CD4-positive, alpha-beta T cell (primary cell): ENCODE measurements at regions not wholly inside any gene's neighbourhood (a gene's known extent, or its start where the extent isn't known, plus 50 kb on each side); places are given as distances from the start of the nearest gene placed in this dataset.

Experiments used
- ATAC-seq: fragments of 200-7000 bp; cut with Tn5 transposase; one replicate; pipeline ENCODE4 v1.10.0; 2022; ENCODE audit warnings: mild to moderate bottlenecking; ENCODE audit not compliant: poor library complexity
- CTCF ChIA-PET: fragments of 350-600 bp; sonication (Branson Sonifier 250); formaldehyde crosslinking; loops from one replicate; lab custom pipeline; 2021; ENCODE audit warnings: antibody characterized with exemption, inconsistent platforms; lab: Charles Lee
- POLR2A ChIA-PET: fragments of 350-600 bp; sonication (Branson Sonifier 250); formaldehyde crosslinking; loops from one replicate; lab custom pipeline; 2021; ENCODE audit warnings: antibody characterized with exemption, inconsistent platforms; lab: Charles Lee
- DNase-seq, 14 experiments: peaks; one replicate each; pipeline ENCODE4 v3.0.0-alpha.2; 2013 to 2020; ENCODE audit warnings: mixed read lengths in 2 of 14
- H3K27ac ChIP-seq, 2 donors: one replicate each; pipeline versions ENCODE4 v1.5.1 to v1.7.0; 2013; ENCODE audit warnings: low read length in 2 of 2, low read depth in 1 of 2, mild to moderate bottlenecking in 1 of 2
- H3K27me3 ChIP-seq, 2 experiments: 1 replicate in 1 of 2; 2 replicates in 1 of 2; pipeline versions ENCODE4 v1.6.1 to v1.7.0; 2013; ENCODE audit warnings: low read length in 2 of 2, control low read depth in 1 of 2, mild to moderate bottlenecking in 1 of 2, moderate library complexity in 1 of 2; ENCODE audit not compliant: insufficient read depth in 2 of 2, control insufficient read depth in 1 of 2
- H3K36me3 ChIP-seq: one replicate; pipeline ENCODE4 v1.6.1; 2013; ENCODE audit warnings: low read length, control low read depth; ENCODE audit not compliant: insufficient read depth
- H3K4me1 ChIP-seq: one replicate; pipeline ENCODE4 v1.6.1; 2013; ENCODE audit warnings: low read length, control low read depth; ENCODE audit not compliant: insufficient read depth
- H3K4me3 ChIP-seq: one replicate; pipeline ENCODE4 v1.5.1; 2013; ENCODE audit warnings: mild to moderate bottlenecking, low read length, moderate library complexity
- H3K9me3 ChIP-seq, 2 experiments: 1 replicate in 1 of 2; 2 replicates in 1 of 2; pipeline versions ENCODE4 v1.6.1 to v1.7.0; 2013; ENCODE audit warnings: low read length in 2 of 2, mild to moderate bottlenecking in 2 of 2, control low read depth in 1 of 2, moderate library complexity in 1 of 2; ENCODE audit not compliant: control insufficient read depth in 1 of 2, insufficient read depth in 1 of 2
- H3K27ac Mint-ChIP-seq: one replicate; pipeline ENCODE4 v1.8.0; 2020; ENCODE audit warnings: mixed read lengths
- H3K27me3 Mint-ChIP-seq: one replicate; pipeline ENCODE4 v1.8.0; 2021; ENCODE audit warnings: mixed read lengths
- H3K36me3 Mint-ChIP-seq: one replicate; pipeline ENCODE4 v1.8.0; 2021; ENCODE audit warnings: low read depth, mixed read lengths
- H3K4me1 Mint-ChIP-seq: one replicate; pipeline ENCODE4 v1.8.0; 2021; ENCODE audit warnings: low read depth, mixed read lengths
- H3K4me3 Mint-ChIP-seq: one replicate; pipeline ENCODE4 v1.8.0; 2020; ENCODE audit warnings: mild to moderate bottlenecking, mixed read lengths
- H3K9me3 Mint-ChIP-seq: one replicate; pipeline ENCODE4 v1.8.0; 2020; ENCODE audit warnings: mixed read lengths
- intact Hi-C, 2 experiments: fragments of 100-400 bp; cut with DNase I in 1 of 2; cut with micrococcal nuclease in 1 of 2; formaldehyde crosslinking; loops; one replicate each; pipeline versions ENCODE4 v1.15.1 to v1.9.0; 2023 to 2025; cut with DNase I, micrococcal nuclease
- TF ChIP-seq, protein P1 (sequence below): fragments of 200-600 bp; IDR thresholded peaks from one replicate; pipeline ENCODE4 v1.8.0; 2022; ENCODE audit warnings: antibody characterized with exemption, mild to moderate bottlenecking

DNA sequence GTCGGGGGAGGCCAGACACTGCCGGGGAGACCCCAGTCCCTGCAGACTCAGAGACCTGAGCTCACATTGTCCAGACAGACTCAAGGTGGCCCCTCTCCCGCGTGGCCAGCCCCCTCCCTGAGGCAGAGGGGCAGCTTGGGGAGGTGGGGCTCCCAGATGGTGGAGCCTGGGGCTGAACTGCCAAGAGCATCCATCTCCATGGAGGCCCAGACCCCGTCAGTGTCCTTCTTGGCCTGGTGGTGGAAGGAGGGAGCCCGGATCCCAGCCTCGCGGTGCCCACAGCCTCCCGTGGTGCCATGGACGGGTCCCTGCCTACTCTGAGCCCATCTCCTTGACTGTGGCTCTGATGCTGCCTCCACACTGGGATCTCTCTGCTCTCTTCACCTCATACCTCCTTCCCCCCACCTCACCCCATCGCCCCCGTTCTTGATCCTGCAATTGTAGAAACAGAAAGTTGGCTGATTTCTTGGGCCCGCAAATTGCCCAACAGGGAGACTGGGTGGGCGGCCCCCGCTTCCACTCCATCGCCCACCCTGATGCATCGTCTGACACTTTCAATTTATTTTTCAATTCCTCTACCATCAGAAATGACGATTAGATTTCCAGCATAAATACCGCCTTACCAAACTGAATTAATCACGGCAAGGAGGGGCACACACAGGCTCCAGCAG lies 348.9 kb downstream of the MATN1 start:
- DNase-seq (peak in 2 of 14 experiments; percentile 3 to 21), ATAC-seq (no peak)
- peaks cover 30% of the 10 kb centered on the region for H3K27me3 Mint-ChIP-seq
- Histone ChIP-seq H3K4me1 (no peaks in the 10 kb centered on the region), H3K4me3 (no peak overlapping the region), H3K36me3 (no peaks in the 10 kb centered on the region), H3K27me3 (peaks cover 2 to 5% of the 10 kb centered on the region in 2 experiments), H3K9me3 (no peaks in the 10 kb centered on the region), H3K27ac (no peak overlapping the region)
- H3K9me3 Mint-ChIP-seq, result no peaks in the 10 kb centered on the region
- intact Hi-C loops, result no loop called here
- ChIA-PET POLR2A (no interaction called here), CTCF (no interaction called here)
- no peaks in the 10 kb centered on the region for H3K4me1 Mint-ChIP-seq
- no peaks in the 10 kb centered on the region for H3K36me3 Mint-ChIP-seq
- H3K27ac Mint-ChIP-seq, result no peak overlapping the region
- no peak overlapping the region for H3K4me3 Mint-ChIP-seq
- TF ChIP-seq, protein P1, sequence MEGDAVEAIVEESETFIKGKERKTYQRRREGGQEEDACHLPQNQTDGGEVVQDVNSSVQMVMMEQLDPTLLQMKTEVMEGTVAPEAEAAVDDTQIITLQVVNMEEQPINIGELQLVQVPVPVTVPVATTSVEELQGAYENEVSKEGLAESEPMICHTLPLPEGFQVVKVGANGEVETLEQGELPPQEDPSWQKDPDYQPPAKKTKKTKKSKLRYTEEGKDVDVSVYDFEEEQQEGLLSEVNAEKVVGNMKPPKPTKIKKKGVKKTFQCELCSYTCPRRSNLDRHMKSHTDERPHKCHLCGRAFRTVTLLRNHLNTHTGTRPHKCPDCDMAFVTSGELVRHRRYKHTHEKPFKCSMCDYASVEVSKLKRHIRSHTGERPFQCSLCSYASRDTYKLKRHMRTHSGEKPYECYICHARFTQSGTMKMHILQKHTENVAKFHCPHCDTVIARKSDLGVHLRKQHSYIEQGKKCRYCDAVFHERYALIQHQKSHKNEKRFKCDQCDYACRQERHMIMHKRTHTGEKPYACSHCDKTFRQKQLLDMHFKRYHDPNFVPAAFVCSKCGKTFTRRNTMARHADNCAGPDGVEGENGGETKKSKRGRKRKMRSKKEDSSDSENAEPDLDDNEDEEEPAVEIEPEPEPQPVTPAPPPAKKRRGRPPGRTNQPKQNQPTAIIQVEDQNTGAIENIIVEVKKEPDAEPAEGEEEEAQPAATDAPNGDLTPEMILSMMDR, result no peak

DNA sequence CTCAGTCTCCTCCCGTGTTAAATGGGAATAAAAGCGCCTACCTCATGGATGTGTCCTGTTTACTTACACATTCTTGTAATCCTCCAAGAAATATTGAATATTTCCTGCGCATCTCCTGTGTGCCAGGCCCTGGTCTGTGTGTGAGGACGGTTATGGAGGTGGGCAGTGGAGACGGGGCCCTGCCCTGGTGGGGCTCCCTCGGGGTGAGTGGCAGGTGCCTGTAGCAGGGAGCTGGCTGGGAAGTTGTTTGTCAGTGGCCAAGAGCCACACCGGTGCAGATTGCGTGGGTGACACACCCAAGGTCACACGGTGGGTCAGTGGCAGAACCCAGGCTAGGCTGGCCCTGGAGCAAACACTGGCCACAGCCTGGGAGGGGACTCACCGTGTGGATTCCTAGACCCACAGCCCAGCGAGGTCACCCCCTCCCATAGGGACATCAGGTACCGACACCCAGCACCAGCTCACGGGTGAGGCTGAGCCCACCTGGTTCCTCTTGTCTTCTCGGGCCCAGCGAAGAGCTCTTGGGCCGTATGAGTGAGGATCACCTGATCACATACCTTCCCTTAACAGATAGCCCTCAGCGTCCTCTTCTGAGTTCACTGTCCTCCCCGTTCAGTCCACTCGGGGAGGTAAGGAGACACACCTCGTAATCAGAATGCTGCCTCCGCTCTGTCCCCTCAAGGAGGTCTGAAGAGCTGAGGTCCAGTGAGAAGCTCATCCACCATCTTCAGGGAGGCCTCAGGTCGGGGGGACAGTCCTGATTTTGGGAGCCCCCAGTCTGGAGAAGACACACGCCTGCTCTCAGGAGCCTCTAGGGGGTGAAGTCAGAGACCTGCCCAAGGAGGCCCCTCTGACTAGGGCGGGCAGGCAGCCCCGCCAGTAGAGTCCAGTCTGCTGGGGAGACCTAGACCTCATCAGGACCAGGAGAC lies 349.6 kb downstream of the MATN1 start:
- CTCF ChIA-PET, result no interaction called here
- ATAC-seq, result no peak
- Mint-ChIP-seq H3K27ac (no peak overlapping the region), H3K27me3 (peaks cover 26% of the 10 kb centered on the region), H3K36me3 (no peaks in the 10 kb centered on the region), H3K4me3 (no peak overlapping the region), H3K4me1 (no peaks in the 10 kb centered on the region), H3K9me3 (no peaks in the 10 kb centered on the region)
- POLR2A ChIA-PET, result no interaction called here
- Histone ChIP-seq H3K9me3 (no peaks in the 10 kb centered on the region), H3K4me1 (no peaks in the 10 kb centered on the region), H3K27me3 (peaks cover 2 to 5% of the 10 kb centered on the region in 2 experiments), H3K36me3 (no peaks in the 10 kb centered on the region), H3K4me3 (no peak overlapping the region), H3K27ac (no peak overlapping the region)
- TF ChIP-seq, protein P1, result no peak
- intact Hi-C loops, result no loop called here
- peak in 1 of 14 experiments; percentile 6 for DNase-seq

DNA sequence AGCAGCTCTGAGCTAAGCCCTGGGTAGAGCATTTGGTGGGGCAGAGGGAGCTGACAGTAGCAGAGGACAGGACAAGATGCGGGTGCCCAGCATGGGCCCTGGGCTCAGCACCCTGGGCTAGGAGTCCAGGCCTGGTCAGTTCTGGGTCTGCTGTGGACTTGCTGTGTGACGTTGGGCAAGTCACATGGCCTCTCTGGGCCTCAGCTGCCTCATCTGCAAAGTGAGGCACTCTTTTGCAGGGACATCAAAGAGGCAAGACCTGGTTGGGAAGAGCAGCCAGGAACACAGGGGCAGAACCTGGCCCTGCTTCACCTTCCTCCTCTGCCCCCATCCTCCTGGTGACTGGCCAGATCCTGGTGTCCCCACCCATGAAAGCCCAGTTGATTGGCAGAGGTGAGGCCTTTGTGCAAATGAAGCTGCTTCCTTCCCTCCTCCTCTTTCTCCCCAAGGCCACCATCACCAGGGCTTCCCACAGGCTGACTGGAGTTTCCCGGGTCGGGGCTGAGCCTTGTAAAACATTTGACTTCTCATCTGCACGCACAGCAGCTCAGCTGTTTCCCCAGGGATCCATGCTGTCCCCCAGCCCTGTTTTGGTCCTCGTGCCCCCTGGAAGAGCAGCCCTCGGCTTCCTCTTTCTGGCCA lies 350.5 kb downstream of the MATN1 start:
- DNase-seq, result peak in 1 of 14 experiments; percentile 3
- Histone ChIP-seq H3K4me1 (no peaks in the 10 kb centered on the region), H3K4me3 (no peak overlapping the region), H3K27ac (no peak overlapping the region), H3K9me3 (no peaks in the 10 kb centered on the region), H3K27me3 (peaks cover 1 to 5% of the 10 kb centered on the region in 2 experiments), H3K36me3 (no peaks in the 10 kb centered on the region)
- POLR2A ChIA-PET, result no interaction called here
- H3K36me3 Mint-ChIP-seq, result no peaks in the 10 kb centered on the region
- no peaks in the 10 kb centered on the region for H3K9me3 Mint-ChIP-seq
- H3K27ac Mint-ChIP-seq, result no peak overlapping the region
- CTCF ChIA-PET, result no interaction called here
- intact Hi-C loops, result no loop called here
- no peaks in the 10 kb centered on the region for H3K4me1 Mint-ChIP-seq
- no peak overlapping the region for H3K4me3 Mint-ChIP-seq
- ATAC-seq, result no peak
- peaks cover 22% of the 10 kb centered on the region for H3K27me3 Mint-ChIP-seq
- TF ChIP-seq, protein P1, result no peak
